ENCODE measurements at regions not wholly inside any gene's neighbourhood (a gene's known extent, or its start where the extent isn't known, plus 50 kb on each side); places are given as distances from the start of the nearest gene placed in this dataset.
A peak's percentile ranks its signal among the peaks of the same experiment; 100 is the strongest.

DNA sequence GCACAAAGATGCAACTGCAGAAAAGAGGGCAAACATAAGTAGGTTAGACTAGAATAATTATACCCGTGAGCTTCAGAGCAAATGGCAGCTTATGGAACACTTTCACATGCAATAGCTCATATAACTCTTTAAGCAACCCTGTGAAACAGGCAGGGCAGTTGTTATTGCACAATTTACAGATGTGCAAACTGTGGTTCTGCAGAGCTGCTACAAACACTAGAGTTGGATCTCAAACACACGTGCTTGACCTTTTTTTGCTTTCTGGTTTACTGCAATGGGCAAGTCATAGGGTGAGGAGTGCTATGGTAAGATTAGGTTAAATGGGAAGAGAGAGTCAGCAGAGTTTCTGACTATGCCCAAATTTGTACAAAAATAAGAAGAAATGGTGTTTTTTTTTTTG lies 610.8 kb downstream of the GATA3 start:
- Histone ChIP-seq H3K36me3 (ENCODE audit: control insufficient read depth in 1 of 2, insufficient read depth in 2 of 2, low read length in 2 of 2) (peaks cover 0 to 2% of the 10 kb centered on the region in 2 experiments), H2BK120ac (ENCODE audit: insufficient read depth, low read length, poor library complexity) (no peak overlapping the region), H2BK12ac (ENCODE audit: low read length) (no peak overlapping the region), H2AK5ac (ENCODE audit: low read length) (no peak overlapping the region), H3K4me1 (ENCODE audit: control insufficient read depth in 1 of 2, insufficient read depth in 2 of 2, low read length in 2 of 2) (no peaks in the 10 kb centered on the region), H3K27me3 (ENCODE audit: insufficient read depth, low read length) (no peaks in the 10 kb centered on the region), H3K9ac (ENCODE audit: low read length) (no peak overlapping the region), H3K14ac (ENCODE audit: low read length) (no peak overlapping the region), H3K18ac (ENCODE audit: low read length) (no peak overlapping the region), H2AFZ (ENCODE audit: insufficient read depth, low read length, poor library complexity) (no peak overlapping the region), H3K4ac (ENCODE audit: low read depth, low read length) (no peak overlapping the region), H3K79me1 (ENCODE audit: low read length) (no peaks in the 10 kb centered on the region), H3K27ac (ENCODE audit: low read depth, low read length) (no peak overlapping the region), H4K8ac (ENCODE audit: low read depth, low read length) (no peak overlapping the region), H3K4me2 (ENCODE audit: low read length) (no peak overlapping the region), H3K23ac (ENCODE audit: low read length) (no peak overlapping the region), H3K4me3 (ENCODE audit: low read depth, low read length) (no peak overlapping the region), H3K79me2 (ENCODE audit: control insufficient read depth, insufficient read depth, low read length, poor library complexity) (no peaks in the 10 kb centered on the region), H3K9me3 (ENCODE audit: insufficient read depth, low read depth, low read length) (peaks cover 3% of the 10 kb centered on the region), H4K91ac (ENCODE audit: low read depth, low read length) (no peak overlapping the region), H2BK5ac (ENCODE audit: low read depth, low read length, poor library complexity) (no peak overlapping the region), H4K12ac (ENCODE audit: low read depth, low read length) (no peak overlapping the region)
- WGBS (ENCODE audit: extremely low coverage, insufficient coverage, insufficient read length): no CpG with 5 or more reads among the region's 2 CpGs
- peak in 1 of 2 donors; percentile 32 for DNase-seq

DNA sequence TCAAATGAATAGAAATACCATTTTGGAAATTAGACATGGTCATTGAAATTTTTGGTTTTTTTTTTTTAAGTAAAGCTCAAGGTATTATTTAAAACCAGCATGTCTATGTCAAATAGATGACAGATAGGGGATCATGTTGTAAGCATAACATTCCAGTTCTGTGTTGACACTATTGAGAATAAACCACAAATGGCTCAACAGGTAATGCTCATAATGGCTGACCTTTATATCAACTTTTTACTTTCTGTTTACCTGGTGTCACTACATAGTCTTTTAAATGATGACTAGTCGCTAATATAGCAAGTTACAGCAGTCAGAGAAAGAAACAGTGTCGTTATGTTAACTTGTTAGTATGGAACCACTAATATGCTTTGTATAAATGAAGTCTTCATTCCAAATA lies 616.0 kb downstream of the GATA3 start:
- no peak overlapping the region for H2BK12ac ChIP-seq (ENCODE audit: low read length)
- H2BK120ac ChIP-seq (ENCODE audit: insufficient read depth, low read length, poor library complexity): no peak overlapping the region
- no peak overlapping the region for H3K18ac ChIP-seq (ENCODE audit: low read length)
- H3K79me1 ChIP-seq (ENCODE audit: low read length): no peaks in the 10 kb centered on the region
- peaks cover 0 to 2% of the 10 kb centered on the region in 2 experiments for H3K36me3 ChIP-seq (ENCODE audit: control insufficient read depth in 1 of 2, insufficient read depth in 2 of 2, low read length in 2 of 2)
- no peak overlapping the region for H4K12ac ChIP-seq (ENCODE audit: low read depth, low read length)
- peak; percentile 50 to 89 for DNase-seq
- WGBS (ENCODE audit: extremely low coverage, insufficient coverage, insufficient read length): no CpG with 5 or more reads among the region's 2 CpGs
- no peak overlapping the region for H3K23ac ChIP-seq (ENCODE audit: low read length)
- H3K4me3 ChIP-seq (ENCODE audit: low read depth, low read length): no peak overlapping the region
- no peak overlapping the region for H2AFZ ChIP-seq (ENCODE audit: insufficient read depth, low read length, poor library complexity)
- no peak overlapping the region for H3K9ac ChIP-seq (ENCODE audit: low read length)
- no peak overlapping the region for H3K14ac ChIP-seq (ENCODE audit: low read length)
- H3K79me2 ChIP-seq (ENCODE audit: control insufficient read depth, insufficient read depth, low read length, poor library complexity): no peaks in the 10 kb centered on the region
- no peak overlapping the region for H2BK5ac ChIP-seq (ENCODE audit: low read depth, low read length, poor library complexity)
- H3K27ac ChIP-seq (ENCODE audit: low read depth, low read length): no peak overlapping the region
- no peak overlapping the region for H3K4ac ChIP-seq (ENCODE audit: low read depth, low read length)
- H3K9me3 ChIP-seq (ENCODE audit: insufficient read depth, low read depth, low read length): peaks cover 3% of the 10 kb centered on the region
- H4K8ac ChIP-seq (ENCODE audit: low read depth, low read length): no peak overlapping the region
- H3K27me3 ChIP-seq (ENCODE audit: insufficient read depth, low read length): no peaks in the 10 kb centered on the region
- no peak overlapping the region for H2AK5ac ChIP-seq (ENCODE audit: low read length)
- H3K4me2 ChIP-seq (ENCODE audit: low read length): no peak overlapping the region
- no peaks in the 10 kb centered on the region for H3K4me1 ChIP-seq (ENCODE audit: control insufficient read depth in 1 of 2, insufficient read depth in 2 of 2, low read length in 2 of 2)
- no peak overlapping the region for H4K91ac ChIP-seq (ENCODE audit: low read depth, low read length)

GRCh38 chr10:8674230-8674629 lies 619.7 kb downstream of the GATA3 start:
- Histone ChIP-seq H4K8ac (ENCODE audit: low read depth, low read length) (no peak overlapping the region), H2AFZ (ENCODE audit: insufficient read depth, low read length, poor library complexity) (no peak overlapping the region), H3K18ac (ENCODE audit: low read length) (no peak overlapping the region), H4K12ac (ENCODE audit: low read depth, low read length) (no peak overlapping the region), H3K4me2 (ENCODE audit: low read length) (no peak overlapping the region), H3K9me3 (ENCODE audit: insufficient read depth, low read depth, low read length) (no peaks in the 10 kb centered on the region), H4K91ac (ENCODE audit: low read depth, low read length) (no peak overlapping the region), H2AK5ac (ENCODE audit: low read length) (no peak overlapping the region), H2BK5ac (ENCODE audit: low read depth, low read length, poor library complexity) (no peak overlapping the region), H3K14ac (ENCODE audit: low read length) (no peak overlapping the region), H3K4me3 (ENCODE audit: low read depth, low read length) (no peak overlapping the region), H3K4me1 (ENCODE audit: control insufficient read depth in 1 of 2, insufficient read depth in 2 of 2, low read length in 2 of 2) (no peaks in the 10 kb centered on the region), H2BK12ac (ENCODE audit: low read length) (no peak overlapping the region), H3K36me3 (ENCODE audit: control insufficient read depth in 1 of 2, insufficient read depth in 2 of 2, low read length in 2 of 2) (no peaks in the 10 kb centered on the region), H3K9ac (ENCODE audit: low read length) (no peak overlapping the region), H3K27me3 (ENCODE audit: insufficient read depth, low read length) (no peaks in the 10 kb centered on the region), H3K23ac (ENCODE audit: low read length) (no peak overlapping the region), H3K79me1 (ENCODE audit: low read length) (peaks cover 1% of the 10 kb centered on the region), H2BK120ac (ENCODE audit: insufficient read depth, low read length, poor library complexity) (no peak overlapping the region), H3K4ac (ENCODE audit: low read depth, low read length) (no peak overlapping the region), H3K79me2 (ENCODE audit: control insufficient read depth, insufficient read depth, low read length, poor library complexity) (no peaks in the 10 kb centered on the region), H3K27ac (ENCODE audit: low read depth, low read length) (no peak overlapping the region)
- WGBS (ENCODE audit: extremely low coverage, insufficient coverage, insufficient read length): no CpG with 5 or more reads among the region's 3 CpGs
- DNase-seq: no peak

GRCh38 chr10:8677642-8678041 lies 623.2 kb downstream of the GATA3 start:
- no peak for DNase-seq
- Histone ChIP-seq H3K4me3 (ENCODE audit: low read depth, low read length) (no peak overlapping the region), H2BK12ac (ENCODE audit: low read length) (no peak overlapping the region), H3K79me2 (ENCODE audit: control insufficient read depth, insufficient read depth, low read length, poor library complexity) (no peaks in the 10 kb centered on the region), H3K9me3 (ENCODE audit: insufficient read depth, low read depth, low read length) (no peaks in the 10 kb centered on the region), H3K4me2 (ENCODE audit: low read length) (no peak overlapping the region), H3K23ac (ENCODE audit: low read length) (no peak overlapping the region), H3K27ac (ENCODE audit: low read depth, low read length) (no peak overlapping the region), H3K14ac (ENCODE audit: low read length) (no peak overlapping the region), H4K12ac (ENCODE audit: low read depth, low read length) (no peak overlapping the region), H3K18ac (ENCODE audit: low read length) (no peak overlapping the region), H2AFZ (ENCODE audit: insufficient read depth, low read length, poor library complexity) (no peak overlapping the region), H3K79me1 (ENCODE audit: low read length) (peaks cover 1% of the 10 kb centered on the region), H3K27me3 (ENCODE audit: insufficient read depth, low read length) (no peaks in the 10 kb centered on the region), H3K9ac (ENCODE audit: low read length) (no peak overlapping the region), H2BK5ac (ENCODE audit: low read depth, low read length, poor library complexity) (no peak overlapping the region), H2AK5ac (ENCODE audit: low read length) (no peak overlapping the region), H2BK120ac (ENCODE audit: insufficient read depth, low read length, poor library complexity) (no peak overlapping the region), H3K4me1 (ENCODE audit: control insufficient read depth in 1 of 2, insufficient read depth in 2 of 2, low read length in 2 of 2) (no peaks in the 10 kb centered on the region), H4K91ac (ENCODE audit: low read depth, low read length) (no peak overlapping the region), H3K4ac (ENCODE audit: low read depth, low read length) (no peak overlapping the region), H4K8ac (ENCODE audit: low read depth, low read length) (no peak overlapping the region), H3K36me3 (ENCODE audit: control insufficient read depth in 1 of 2, insufficient read depth in 2 of 2, low read length in 2 of 2) (no peaks in the 10 kb centered on the region)
- WGBS (ENCODE audit: extremely low coverage, insufficient coverage, insufficient read length): no CpG with 5 or more reads among the region's 6 CpGs
